ENCODE measurements at regions not wholly inside any gene's neighbourhood (a gene's known extent, or its start where the extent isn't known, plus 50 kb on each side); places are given as distances from the start of the nearest gene placed in this dataset.
"Not testable (repeated sequence)": the region's sequence is repeated elsewhere in the genome, so short reads cannot be mapped to it uniquely, and the experiment has no call there.

GRCh38 chr2:208892203-208892602 lies 485.6 kb downstream of the PTH2R start:
- H3K36me3 ChIP-seq (ENCODE audit: insufficient read depth, low read length) = no peaks in the 10 kb centered on the region
- no peak overlapping the region for H3K4me2 ChIP-seq (ENCODE audit: low read length)
- no peak overlapping the region for H3K9ac ChIP-seq (ENCODE audit: low read depth, low read length)
- H3K27me3 ChIP-seq (ENCODE audit: control insufficient read depth, insufficient read depth, low read length) = no peaks in the 10 kb centered on the region
- no peaks in the 10 kb centered on the region for H3K4me1 ChIP-seq (ENCODE audit: control insufficient read depth, insufficient read depth, low read length)
- no peak overlapping the region for H3K4me3 ChIP-seq (ENCODE audit: low read length)
- H3K9me3 ChIP-seq (replicated peaks; ENCODE audit: low read length) = no peaks in the 10 kb centered on the region

DNA sequence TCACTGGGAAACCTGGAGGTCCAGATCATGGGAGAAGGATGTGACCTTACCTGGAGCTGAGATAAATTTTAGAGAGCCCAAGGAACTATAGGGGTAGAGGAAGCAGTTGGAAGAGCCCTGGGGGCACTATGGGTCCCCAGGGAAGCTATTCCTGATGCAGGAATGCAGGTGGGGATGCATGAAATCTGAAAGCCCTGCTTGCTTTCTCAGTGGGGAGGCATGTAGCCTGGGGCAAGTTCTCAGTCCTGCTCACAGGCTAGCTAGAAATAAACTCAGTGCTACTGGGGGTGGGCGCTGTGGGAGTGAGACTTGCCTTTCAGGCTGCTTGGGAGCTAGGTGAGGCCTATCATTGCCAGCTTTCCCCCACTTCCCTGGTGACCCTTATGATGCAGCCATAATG lies 499.7 kb downstream of the PTH2R start:
- Histone ChIP-seq H3K27me3 (ENCODE audit: control insufficient read depth, insufficient read depth, low read length) (no peaks in the 10 kb centered on the region), H3K9ac (ENCODE audit: low read depth, low read length) (no peak overlapping the region), H3K4me1 (ENCODE audit: control insufficient read depth, insufficient read depth, low read length) (no peaks in the 10 kb centered on the region), H3K9me3 (replicated peaks; ENCODE audit: low read length) (no peaks in the 10 kb centered on the region), H3K36me3 (ENCODE audit: insufficient read depth, low read length) (no peaks in the 10 kb centered on the region), H3K4me2 (ENCODE audit: low read length) (no peak overlapping the region), H3K4me3 (ENCODE audit: low read length) (no peak overlapping the region)

DNA sequence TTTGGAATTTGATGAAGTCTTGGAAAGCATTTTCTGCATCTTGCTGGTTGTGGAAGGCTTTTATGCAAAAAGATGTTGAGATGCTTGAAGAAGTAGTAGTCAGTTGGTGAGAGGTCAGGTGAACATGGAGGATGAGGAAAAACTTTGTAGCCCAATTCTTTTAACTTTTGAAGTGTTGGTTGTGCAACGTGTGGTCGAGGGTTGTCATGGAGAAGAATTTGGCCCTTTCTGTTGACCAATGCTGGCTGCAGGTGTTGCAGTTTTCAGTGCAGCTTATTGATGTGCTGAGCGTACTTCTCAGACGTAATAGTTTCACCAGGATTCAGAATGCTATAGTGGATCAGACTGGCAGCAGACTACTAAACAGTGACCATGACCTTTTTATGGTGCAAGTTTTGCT lies 508.4 kb upstream of the MAP2 start:
- Histone ChIP-seq H3K4me3 (ENCODE audit: low read length) (no peak overlapping the region), H3K9ac (ENCODE audit: low read depth, low read length) (no peak overlapping the region), H3K27me3 (ENCODE audit: control insufficient read depth, insufficient read depth, low read length) (no peaks in the 10 kb centered on the region), H3K9me3 (replicated peaks; ENCODE audit: low read length) (no peaks in the 10 kb centered on the region), H3K4me2 (ENCODE audit: low read length) (no peak overlapping the region), H3K4me1 (ENCODE audit: control insufficient read depth, insufficient read depth, low read length) (no peaks in the 10 kb centered on the region), H3K36me3 (ENCODE audit: insufficient read depth, low read length) (no peaks in the 10 kb centered on the region)

DNA sequence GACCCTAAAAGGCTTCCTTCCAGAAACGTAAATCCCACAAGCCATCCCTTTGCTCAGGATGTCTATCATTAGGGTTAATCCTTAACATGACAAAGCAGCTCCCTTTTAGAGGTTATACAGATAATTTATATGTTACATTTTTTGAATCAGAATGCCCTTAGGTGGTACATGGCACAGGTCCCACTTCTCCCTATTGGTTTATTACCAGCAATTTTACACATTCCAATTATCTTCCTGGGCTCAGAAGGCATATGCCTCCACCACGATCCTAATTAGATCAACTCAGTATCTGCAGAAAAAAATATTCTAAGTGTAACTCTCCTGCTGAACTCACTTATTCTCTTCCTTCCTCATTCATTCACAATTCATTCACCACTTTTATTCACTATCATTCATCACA lies 507.0 kb upstream of the MAP2 start:
- H3K4me3 ChIP-seq (ENCODE audit: low read length) = no peak overlapping the region
- H3K9me3 ChIP-seq (replicated peaks; ENCODE audit: low read length) = no peaks in the 10 kb centered on the region
- H3K36me3 ChIP-seq (ENCODE audit: insufficient read depth, low read length) = no peaks in the 10 kb centered on the region
- no peak overlapping the region for H3K4me2 ChIP-seq (ENCODE audit: low read length)
- no peaks in the 10 kb centered on the region for H3K27me3 ChIP-seq (ENCODE audit: control insufficient read depth, insufficient read depth, low read length)
- no peaks in the 10 kb centered on the region for H3K4me1 ChIP-seq (ENCODE audit: control insufficient read depth, insufficient read depth, low read length)
- no peak overlapping the region for H3K9ac ChIP-seq (ENCODE audit: low read depth, low read length)

- not testable (repeated sequence) for H3K9me3 ChIP-seq (replicated peaks; ENCODE audit: low read length); H3K4me1 ChIP-seq (ENCODE audit: control insufficient read depth, insufficient read depth, low read length); H3K4me3 ChIP-seq (ENCODE audit: low read length); H3K4me2 ChIP-seq (ENCODE audit: low read length); H3K27me3 ChIP-seq (ENCODE audit: control insufficient read depth, insufficient read depth, low read length); H3K9ac ChIP-seq (ENCODE audit: low read depth, low read length); H3K36me3 ChIP-seq (ENCODE audit: insufficient read depth, low read length)
These were observed 502.5 kb upstream of the MAP2 start for GRCh38 chr2:208921358-208921757.

- Histone ChIP-seq H3K4me3 (ENCODE audit: low read length) (no peak overlapping the region), H3K27me3 (ENCODE audit: control insufficient read depth, insufficient read depth, low read length) (no peaks in the 10 kb centered on the region), H3K36me3 (ENCODE audit: insufficient read depth, low read length) (no peaks in the 10 kb centered on the region), H3K4me2 (ENCODE audit: low read length) (no peak overlapping the region), H3K9me3 (replicated peaks; ENCODE audit: low read length) (peaks cover 14% of the 10 kb centered on the region), H3K9ac (ENCODE audit: low read depth, low read length) (no peak overlapping the region), H3K4me1 (ENCODE audit: control insufficient read depth, insufficient read depth, low read length) (no peaks in the 10 kb centered on the region)
These were observed 496.0 kb upstream of the MAP2 start for GRCh38 chr2:208927867-208928266.

- Histone ChIP-seq H3K36me3 (ENCODE audit: insufficient read depth, low read length) (no peaks in the 10 kb centered on the region), H3K4me3 (ENCODE audit: low read length) (no peak overlapping the region), H3K9ac (ENCODE audit: low read depth, low read length) (no peak overlapping the region), H3K4me1 (ENCODE audit: control insufficient read depth, insufficient read depth, low read length) (no peaks in the 10 kb centered on the region), H3K9me3 (replicated peaks; ENCODE audit: low read length) (peaks cover 14% of the 10 kb centered on the region), H3K4me2 (ENCODE audit: low read length) (no peak overlapping the region), H3K27me3 (ENCODE audit: control insufficient read depth, insufficient read depth, low read length) (no peaks in the 10 kb centered on the region)
These were observed 494.5 kb upstream of the MAP2 start for GRCh38 chr2:208929139-208929864.

DNA sequence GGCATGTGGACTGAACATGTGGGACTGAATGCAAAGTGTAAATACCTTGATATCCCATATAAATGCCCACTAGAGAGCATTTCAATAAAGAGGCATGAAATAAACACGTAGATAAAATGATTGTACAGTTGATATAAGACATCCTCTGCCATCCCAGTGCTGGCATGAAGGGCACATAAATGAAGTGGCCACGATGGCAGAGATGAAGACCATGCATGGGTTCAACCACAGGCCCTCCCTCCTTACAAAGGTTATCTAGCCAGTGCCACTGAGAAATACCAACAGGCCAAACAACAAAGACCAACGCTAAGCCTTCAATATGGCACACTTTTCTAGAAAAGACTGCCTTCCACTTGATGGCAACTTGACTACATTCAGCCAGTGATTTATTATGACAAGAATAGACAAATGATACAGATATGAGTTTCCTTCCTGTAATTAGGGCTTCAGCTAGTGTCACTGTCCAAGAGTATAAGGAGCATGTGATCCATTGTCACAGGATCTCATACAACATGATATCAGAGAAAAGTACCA lies 493.9 kb upstream of the MAP2 start:
- no peak overlapping the region for H3K4me3 ChIP-seq (ENCODE audit: low read length)
- no peaks in the 10 kb centered on the region for H3K4me1 ChIP-seq (ENCODE audit: control insufficient read depth, insufficient read depth, low read length)
- no peak overlapping the region for H3K4me2 ChIP-seq (ENCODE audit: low read length)
- H3K27me3 ChIP-seq (ENCODE audit: control insufficient read depth, insufficient read depth, low read length) = no peaks in the 10 kb centered on the region
- no peak overlapping the region for H3K9ac ChIP-seq (ENCODE audit: low read depth, low read length)
- H3K9me3 ChIP-seq (replicated peaks; ENCODE audit: low read length) = peaks cover 14% of the 10 kb centered on the region
- no peaks in the 10 kb centered on the region for H3K36me3 ChIP-seq (ENCODE audit: insufficient read depth, low read length)

GRCh38 chr2:208935531-208935930 lies 488.3 kb upstream of the MAP2 start:
- H3K9ac ChIP-seq (ENCODE audit: low read depth, low read length) = no peak overlapping the region
- peaks cover 17% of the 10 kb centered on the region for H3K9me3 ChIP-seq (replicated peaks; ENCODE audit: low read length)
- no peak overlapping the region for H3K4me3 ChIP-seq (ENCODE audit: low read length)
- no peaks in the 10 kb centered on the region for H3K36me3 ChIP-seq (ENCODE audit: insufficient read depth, low read length)
- no peaks in the 10 kb centered on the region for H3K4me1 ChIP-seq (ENCODE audit: control insufficient read depth, insufficient read depth, low read length)
- no peak overlapping the region for H3K4me2 ChIP-seq (ENCODE audit: low read length)
- H3K27me3 ChIP-seq (ENCODE audit: control insufficient read depth, insufficient read depth, low read length) = no peaks in the 10 kb centered on the region

- Histone ChIP-seq H3K36me3 (ENCODE audit: insufficient read depth, low read length) (no peaks in the 10 kb centered on the region), H3K9ac (ENCODE audit: low read depth, low read length) (no peak overlapping the region), H3K9me3 (replicated peaks; ENCODE audit: low read length) (peaks cover 11% of the 10 kb centered on the region), H3K4me3 (ENCODE audit: low read length) (no peak overlapping the region), H3K27me3 (ENCODE audit: control insufficient read depth, insufficient read depth, low read length) (no peaks in the 10 kb centered on the region), H3K4me2 (ENCODE audit: low read length) (no peak overlapping the region), H3K4me1 (ENCODE audit: control insufficient read depth, insufficient read depth, low read length) (no peaks in the 10 kb centered on the region)
These were observed 486.3 kb upstream of the MAP2 start for GRCh38 chr2:208937521-208937920.

DNA sequence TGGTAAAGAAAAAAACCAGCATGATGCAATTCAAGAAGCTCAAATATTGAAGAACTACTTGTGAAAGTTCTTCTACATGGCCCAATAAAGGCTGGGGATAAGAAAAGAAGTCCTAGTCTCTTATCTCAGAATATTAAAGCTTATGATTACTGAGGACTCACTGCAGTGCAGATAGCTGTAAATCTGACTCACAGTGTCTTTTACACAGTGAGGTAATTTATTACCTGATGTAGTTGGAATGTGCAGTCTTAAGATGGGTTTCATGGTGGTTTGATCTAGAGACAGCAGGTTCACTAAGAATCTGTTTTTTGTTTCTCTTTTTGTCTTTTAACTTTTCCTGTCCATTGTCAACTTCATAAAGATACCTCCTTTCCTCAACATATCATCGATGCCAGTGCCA lies 484.0 kb upstream of the MAP2 start:
- Histone ChIP-seq H3K9me3 (replicated peaks; ENCODE audit: low read length) (peaks cover 11% of the 10 kb centered on the region), H3K4me2 (ENCODE audit: low read length) (no peak overlapping the region), H3K4me3 (ENCODE audit: low read length) (no peak overlapping the region), H3K4me1 (ENCODE audit: control insufficient read depth, insufficient read depth, low read length) (no peaks in the 10 kb centered on the region), H3K9ac (ENCODE audit: low read depth, low read length) (no peak overlapping the region), H3K36me3 (ENCODE audit: insufficient read depth, low read length) (no peaks in the 10 kb centered on the region), H3K27me3 (ENCODE audit: control insufficient read depth, insufficient read depth, low read length) (no peaks in the 10 kb centered on the region)

DNA sequence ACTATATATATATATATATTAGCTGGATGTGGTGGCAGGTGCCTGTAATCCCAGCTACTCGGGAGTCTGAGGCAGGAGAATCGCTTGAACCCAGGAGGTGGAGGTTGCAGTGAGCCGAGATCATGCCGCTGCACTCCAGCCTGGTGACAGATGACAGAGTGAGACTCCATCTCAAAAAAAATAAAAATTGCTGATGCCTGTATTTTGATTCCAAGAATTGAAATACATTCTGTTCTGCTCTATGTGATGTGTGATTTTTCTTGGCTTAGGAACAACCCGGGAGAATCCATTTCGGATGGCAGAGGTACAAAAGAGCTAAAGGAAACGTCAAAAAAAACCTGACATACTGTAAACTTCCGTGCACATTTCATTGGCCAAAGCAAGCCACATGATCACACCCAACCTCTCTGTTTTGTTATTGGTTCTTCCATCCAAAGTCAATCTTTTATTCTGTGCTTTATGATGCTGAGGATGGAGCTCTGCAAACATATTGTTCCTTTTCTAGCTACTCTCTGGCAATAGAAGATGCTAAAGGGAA lies 478.1 kb upstream of the MAP2 start:
- Histone ChIP-seq H3K27me3 (ENCODE audit: control insufficient read depth, insufficient read depth, low read length) (no peaks in the 10 kb centered on the region), H3K9ac (ENCODE audit: low read depth, low read length) (no peak overlapping the region), H3K9me3 (replicated peaks; ENCODE audit: low read length) (no peaks in the 10 kb centered on the region), H3K4me1 (ENCODE audit: control insufficient read depth, insufficient read depth, low read length) (no peaks in the 10 kb centered on the region), H3K4me2 (ENCODE audit: low read length) (no peak overlapping the region), H3K4me3 (ENCODE audit: low read length) (no peak overlapping the region), H3K36me3 (ENCODE audit: insufficient read depth, low read length) (no peaks in the 10 kb centered on the region)

All from skeletal muscle satellite cell (primary cell).